ENCODE measurements at regions not wholly inside any gene's neighbourhood (a gene's known extent, or its start where the extent isn't known, plus 50 kb on each side); places are given as distances from the start of the nearest gene placed in this dataset.

GRCh38 chr15:36062357-36062756 is 516.4 kb upstream of the DPH6 start:
- ChIA-PET CTCF (no interaction called here), POLR2A (ENCODE audit: unreplicated experiment) (no interaction called here)
- no peak overlapping the region for H3K9ac ChIP-seq (ENCODE audit: low read depth, low read length)
- no peak overlapping the region for H3K56ac ChIP-seq (ENCODE audit: extremely low read depth, insufficient read depth, low read length)
- H2BK15ac ChIP-seq (ENCODE audit: low read depth, low read length) = no peak overlapping the region
- TF ChIP-seq ELK1 (IDR thresholded peaks at IDR 0.05; ENCODE audit: borderline replicate concordance, low read depth, low read length) (no peak), MAZ (IDR thresholded peaks at IDR 0.05; ENCODE audit: borderline replicate concordance, low read depth, low read length) (no peak), RAD21 (IDR thresholded peaks at IDR 0.05; ENCODE audit: low read length) (no peak), RCOR1 (IDR thresholded peaks at IDR 0.05; ENCODE audit: insufficient replicate concordance, low read length) (no peak), BHLHE40 (IDR thresholded peaks at IDR 0.05; ENCODE audit: low read depth, low read length) (no peak), SMC3 (IDR thresholded peaks at IDR 0.05; ENCODE audit: low read depth, low read length) (no peak), RFX5 (IDR thresholded peaks at IDR 0.05; ENCODE audit: low read depth, low read length) (no peak), USF2 (IDR thresholded peaks at IDR 0.05; ENCODE audit: low read depth, low read length) (no peak)
- TF ChIP-seq, protein P1, sequence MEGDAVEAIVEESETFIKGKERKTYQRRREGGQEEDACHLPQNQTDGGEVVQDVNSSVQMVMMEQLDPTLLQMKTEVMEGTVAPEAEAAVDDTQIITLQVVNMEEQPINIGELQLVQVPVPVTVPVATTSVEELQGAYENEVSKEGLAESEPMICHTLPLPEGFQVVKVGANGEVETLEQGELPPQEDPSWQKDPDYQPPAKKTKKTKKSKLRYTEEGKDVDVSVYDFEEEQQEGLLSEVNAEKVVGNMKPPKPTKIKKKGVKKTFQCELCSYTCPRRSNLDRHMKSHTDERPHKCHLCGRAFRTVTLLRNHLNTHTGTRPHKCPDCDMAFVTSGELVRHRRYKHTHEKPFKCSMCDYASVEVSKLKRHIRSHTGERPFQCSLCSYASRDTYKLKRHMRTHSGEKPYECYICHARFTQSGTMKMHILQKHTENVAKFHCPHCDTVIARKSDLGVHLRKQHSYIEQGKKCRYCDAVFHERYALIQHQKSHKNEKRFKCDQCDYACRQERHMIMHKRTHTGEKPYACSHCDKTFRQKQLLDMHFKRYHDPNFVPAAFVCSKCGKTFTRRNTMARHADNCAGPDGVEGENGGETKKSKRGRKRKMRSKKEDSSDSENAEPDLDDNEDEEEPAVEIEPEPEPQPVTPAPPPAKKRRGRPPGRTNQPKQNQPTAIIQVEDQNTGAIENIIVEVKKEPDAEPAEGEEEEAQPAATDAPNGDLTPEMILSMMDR (conservative IDR thresholded peaks at IDR 0.05; ENCODE audit: low read depth, low read length) = no peak
- no peaks in the 10 kb centered on the region for H3K4me1 ChIP-seq (ENCODE audit: control insufficient read depth, insufficient read depth, low read length)
- H3K9me1 ChIP-seq (ENCODE audit: insufficient read depth, low read length) = no peaks in the 10 kb centered on the region
- WGBS, 2 experiments (ENCODE audit: extremely low coverage in 2 of 2, insufficient read length in 1 of 2) = no CpG with 5 or more reads among the region's 4 CpGs
- ATAC-seq (ENCODE audit: low read depth) (no peak), DNase-seq (no peak)
- H3K27ac ChIP-seq (ENCODE audit: insufficient read depth, low read length) = no peak overlapping the region
- no peak overlapping the region for H2AK9ac ChIP-seq (replicated peaks; ENCODE audit: low read depth, low read length, poor library complexity)
- H3K18ac ChIP-seq (ENCODE audit: low read depth, low read length) = no peak overlapping the region
- no peak overlapping the region for H3K23ac ChIP-seq (ENCODE audit: low read depth, low read length)
- peak overlapping the region; percentile 20; the same call in 1 of the 2 replicates for H2AK5ac ChIP-seq (ENCODE audit: low read depth, low read length)
- no peak overlapping the region for H4K8ac ChIP-seq (ENCODE audit: low read depth in 2 of 2, low read length in 2 of 2)
- H4K20me1 ChIP-seq (ENCODE audit: insufficient read depth, low read length) = no peaks in the 10 kb centered on the region
- H3K4ac ChIP-seq (ENCODE audit: low read depth, low read length) = no peak overlapping the region
- no peak overlapping the region for H2BK20ac ChIP-seq (ENCODE audit: low read depth, low read length)
- no TSS peak for BruUV-seq (replicated peaks)
- no peaks in the 10 kb centered on the region for H3K27me3 ChIP-seq (ENCODE audit: control insufficient read depth, insufficient read depth, low read length)
- in situ Hi-C loops (cut with MboI; ENCODE audit: low sequenced_read_pairs) (no loop called here), dilution Hi-C loops (cut with HindIII; ENCODE audit: low sequenced_read_pairs, unreplicated experiment) (no loop called here), intact Hi-C loops (cut with micrococcal nuclease) (no loop called here)
- H3K79me1 ChIP-seq (ENCODE audit: low read depth in 1 of 2, low read length in 2 of 2) = no peaks in the 10 kb centered on the region
- H2AFZ ChIP-seq (replicated peaks; ENCODE audit: low read length, poor library complexity) = no peak overlapping the region
- no peak overlapping the region for H3K14ac ChIP-seq (replicated peaks; ENCODE audit: low read depth, low read length)
- peaks cover 1% of the 10 kb centered on the region; the same call in 1 of the 2 replicates for H3K9me3 ChIP-seq (ENCODE audit: control insufficient read depth, insufficient read depth, low read length)
- H2BK5ac ChIP-seq (ENCODE audit: low read depth, low read length, poor library complexity, severe bottlenecking) = no peak overlapping the region
- no peak overlapping the region for H4K91ac ChIP-seq (ENCODE audit: insufficient read depth, low read depth, low read length)
- no peak overlapping the region for H3K4me3 ChIP-seq (ENCODE audit: insufficient read depth, low read depth, low read length)
- H4K5ac ChIP-seq (ENCODE audit: low read depth, low read length) = no peak overlapping the region
- no peak overlapping the region for H3K4me2 ChIP-seq (ENCODE audit: low read depth, low read length)
- H3K36me3 ChIP-seq (ENCODE audit: control insufficient read depth, insufficient read depth, low read length) = no peaks in the 10 kb centered on the region
- no peak overlapping the region for H2BK120ac ChIP-seq (ENCODE audit: low read depth, low read length)

All from IMR-90 (cell line).